ENCODE measurements at regions not wholly inside any gene's neighbourhood (a gene's known extent, or its start where the extent isn't known, plus 50 kb on each side); places are given as distances from the start of the nearest gene placed in this dataset.

GRCh38 chr1:99589186-99589636 lies 56.7 kb upstream of the PALMD start (continued):
- TF ChIP-seq LCORL (IDR thresholded peaks at IDR 0.05) (no peak), LCORL (CRISPR knock-in tag; IDR thresholded peaks at IDR 0.05) (peak; percentile 55; the same call in 1 of the 2 replicates), U2AF2 (IDR thresholded peaks at IDR 0.05; ENCODE audit: low read depth, low read length) (no peak), ZKSCAN5 (CRISPR knock-in tag; IDR thresholded peaks at IDR 0.05) (no peak), ZNF614 (CRISPR knock-in tag; IDR thresholded peaks at IDR 0.05; ENCODE audit: borderline replicate concordance) (peak; percentile 95), ZMYM4 (CRISPR knock-in tag; IDR thresholded peaks at IDR 0.05) (peak; percentile 86), GABPA (IDR thresholded peaks at IDR 0.05; ENCODE audit: low read depth, low read length) (no peak), GABPA (CRISPR knock-in tag; IDR thresholded peaks at IDR 0.05; ENCODE audit: low read depth) (peak; percentile 11; the same call in 1 of the 2 replicates), ZNF780A (CRISPR knock-in tag; IDR thresholded peaks at IDR 0.05) (no peak; the same call in 1 of the 2 replicates), NFYC (CRISPR knock-in tag; IDR thresholded peaks at IDR 0.05) (peak; percentile 11; the same call in 1 of the 2 replicates), KLF15 (CRISPR knock-in tag; IDR thresholded peaks at IDR 0.05; ENCODE audit: borderline replicate concordance) (no peak), ZFP36 (IDR thresholded peaks at IDR 0.05; ENCODE audit: borderline replicate concordance, low read depth, low read length, partially characterized antibody) (no peak), ZBTB37 (CRISPR knock-in tag; IDR thresholded peaks at IDR 0.05) (no peak), TSC22D2 (CRISPR knock-in tag; IDR thresholded peaks at IDR 0.05; ENCODE audit: borderline replicate concordance) (0 out of 2 replicates have a peak, but pooled peaks have one; percentile 58), ZNF432 (CRISPR knock-in tag; IDR thresholded peaks at IDR 0.05; ENCODE audit: borderline replicate concordance) (no peak), ZNF530 (CRISPR knock-in tag; IDR thresholded peaks at IDR 0.05; ENCODE audit: low read depth) (no peak), RFX3 (CRISPR knock-in tag; IDR thresholded peaks at IDR 0.05) (no peak), FOSL1 (CRISPR knock-in tag; IDR thresholded peaks at IDR 0.05; ENCODE audit: borderline replicate concordance) (no peak), GATAD1 (CRISPR knock-in tag; IDR thresholded peaks at IDR 0.05) (peak; percentile 67), ARID5B (CRISPR knock-in tag; IDR thresholded peaks at IDR 0.05) (peak; percentile 98), KAT2B (IDR thresholded peaks at IDR 0.05; ENCODE audit: borderline replicate concordance, low read depth, low read length) (no peak), SMYD3 (CRISPR knock-in tag; IDR thresholded peaks at IDR 0.05) (no peak), HNRNPUL1 (IDR thresholded peaks at IDR 0.05; ENCODE audit: low read depth, low read length) (no peak)
- TF ChIP-seq, protein P1, sequence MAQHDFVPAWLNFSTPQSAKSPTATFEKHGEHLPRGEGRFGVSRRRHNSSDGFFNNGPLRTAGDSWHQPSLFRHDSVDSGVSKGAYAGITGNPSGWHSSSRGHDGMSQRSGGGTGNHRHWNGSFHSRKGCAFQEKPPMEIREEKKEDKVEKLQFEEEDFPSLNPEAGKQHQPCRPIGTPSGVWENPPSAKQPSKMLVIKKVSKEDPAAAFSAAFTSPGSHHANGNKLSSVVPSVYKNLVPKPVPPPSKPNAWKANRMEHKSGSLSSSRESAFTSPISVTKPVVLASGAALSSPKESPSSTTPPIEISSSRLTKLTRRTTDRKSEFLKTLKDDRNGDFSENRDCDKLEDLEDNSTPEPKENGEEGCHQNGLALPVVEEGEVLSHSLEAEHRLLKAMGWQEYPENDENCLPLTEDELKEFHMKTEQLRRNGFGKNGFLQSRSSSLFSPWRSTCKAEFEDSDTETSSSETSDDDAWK (CRISPR knock-in tag; IDR thresholded peaks at IDR 0.05): no peak
